Stomach smooth muscle (tissue), 2 donors: ENCODE measurements at regions not wholly inside any gene's neighbourhood (a gene's known extent, or its start where the extent isn't known, plus 50 kb on each side); places are given as distances from the start of the nearest gene placed in this dataset.

Experiments
- H3K27ac ChIP-seq: one replicate; pipeline ENCODE4 v1.7.0; 2013; ENCODE audit warnings: mild to moderate bottlenecking, low read length, inconsistent platforms
- H3K27me3 ChIP-seq, 2 donors: one replicate each; pipeline ENCODE4 v1.7.0; 2013; ENCODE audit warnings: low read length in 2 of 2; ENCODE audit not compliant: insufficient read depth in 2 of 2, control insufficient read depth in 1 of 2
- H3K36me3 ChIP-seq, 2 donors: one replicate each; pipeline ENCODE4 v1.7.0; 2013; ENCODE audit warnings: low read length in 2 of 2; ENCODE audit not compliant: control insufficient read depth in 2 of 2, insufficient read depth in 2 of 2
- H3K4me1 ChIP-seq: one replicate; pipeline ENCODE4 v1.7.0; 2013; ENCODE audit warnings: low read length; ENCODE audit not compliant: control insufficient read depth, insufficient read depth
- H3K4me3 ChIP-seq, 2 donors: one replicate each; pipeline ENCODE4 v1.7.0; 2013; ENCODE audit warnings: low read length in 2 of 2
- H3K9ac ChIP-seq, 2 donors: one replicate each; pipeline ENCODE4 v1.7.0; 2013; ENCODE audit warnings: low read length in 2 of 2, mild to moderate bottlenecking in 1 of 2
- H3K9me3 ChIP-seq, 2 donors: one replicate each; pipeline ENCODE4 v1.7.0; 2013; ENCODE audit warnings: low read length in 2 of 2; ENCODE audit not compliant: control insufficient read depth in 2 of 2
- donor health status: healthy.
- donor health status: Pancreatic carcinoma.

- no peak overlapping the region for H3K4me3 ChIP-seq
These were observed 259.9 kb downstream of the ALDH8A1 start for GRCh38 chr6:134690048-134690447.

DNA sequence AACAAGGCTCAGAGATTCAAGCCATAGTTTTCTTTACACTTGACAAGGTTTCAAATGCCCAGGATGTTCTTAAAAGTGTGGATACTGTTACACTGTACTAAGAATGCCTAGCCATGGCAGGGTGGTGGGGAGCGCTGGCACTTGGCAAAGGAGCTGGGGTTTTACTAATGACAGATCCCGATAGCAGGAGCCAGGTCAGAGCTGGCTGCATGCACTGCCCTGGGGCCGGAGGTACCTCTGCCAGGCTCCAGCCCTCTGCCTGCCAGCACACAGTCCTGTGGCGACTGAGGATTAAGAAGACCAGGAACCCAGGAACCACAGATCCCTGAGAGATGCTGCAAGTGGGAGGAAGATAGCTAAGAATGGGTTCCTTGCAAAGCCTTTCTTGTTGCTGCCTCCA lies 260.3 kb downstream of the ALDH8A1 start:
- H3K27ac ChIP-seq, result no peak overlapping the region
- H3K9ac ChIP-seq, result no peak overlapping the region
- H3K4me1 ChIP-seq, result no peaks in the 10 kb centered on the region
- no peaks in the 10 kb centered on the region for H3K9me3 ChIP-seq
- H3K36me3 ChIP-seq, result no peaks in the 10 kb centered on the region
- H3K27me3 ChIP-seq, result no peaks in the 10 kb centered on the region
- H3K4me3 ChIP-seq, result no peak overlapping the region

More at GRCh38 chr6:134690048-134690447, 259.9 kb downstream of the ALDH8A1 start:
- Histone ChIP-seq H3K9me3 (no peaks in the 10 kb centered on the region), H3K9ac (no peak overlapping the region), H3K27me3 (no peaks in the 10 kb centered on the region), H3K36me3 (no peaks in the 10 kb centered on the region), H3K4me1 (no peaks in the 10 kb centered on the region), H3K27ac (no peak overlapping the region)

- Histone ChIP-seq H3K9ac (no peak overlapping the region), H3K36me3 (no peaks in the 10 kb centered on the region), H3K4me3 (no peak overlapping the region), H3K9me3 (no peaks in the 10 kb centered on the region), H3K27ac (no peak overlapping the region), H3K27me3 (no peaks in the 10 kb centered on the region), H3K4me1 (no peaks in the 10 kb centered on the region)
These were observed 260.7 kb downstream of the ALDH8A1 start for GRCh38 chr6:134689177-134689576.

- Histone ChIP-seq H3K9me3 (no peaks in the 10 kb centered on the region), H3K27me3 (no peaks in the 10 kb centered on the region), H3K4me3 (no peak overlapping the region), H3K27ac (no peak overlapping the region), H3K9ac (no peak overlapping the region), H3K4me1 (no peaks in the 10 kb centered on the region), H3K36me3 (no peaks in the 10 kb centered on the region)
These were observed 263.8 kb downstream of the ALDH8A1 start for GRCh38 chr6:134686071-134686470.

DNA sequence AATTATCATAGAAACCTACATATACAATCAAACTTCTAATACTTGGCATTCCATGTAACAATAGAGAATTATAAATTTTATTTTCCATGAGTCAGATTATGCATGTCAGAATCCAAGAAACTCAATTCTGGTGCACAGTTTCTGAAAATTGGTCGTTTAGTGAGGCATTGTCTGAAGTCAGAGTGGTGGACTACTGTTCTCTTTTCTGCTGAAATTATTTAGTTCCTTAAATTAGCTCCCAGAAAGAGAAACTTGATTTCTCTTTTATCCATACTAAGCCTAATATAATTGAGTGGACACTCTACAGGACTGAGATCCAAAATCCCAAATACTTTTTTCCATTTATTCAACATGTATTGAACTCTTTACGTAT lies 265.5 kb downstream of the ALDH8A1 start:
- Histone ChIP-seq H3K27me3 (no peaks in the 10 kb centered on the region), H3K36me3 (no peaks in the 10 kb centered on the region), H3K27ac (no peak overlapping the region), H3K4me3 (no peak overlapping the region), H3K9me3 (no peaks in the 10 kb centered on the region), H3K9ac (no peak overlapping the region), H3K4me1 (no peaks in the 10 kb centered on the region)

DNA sequence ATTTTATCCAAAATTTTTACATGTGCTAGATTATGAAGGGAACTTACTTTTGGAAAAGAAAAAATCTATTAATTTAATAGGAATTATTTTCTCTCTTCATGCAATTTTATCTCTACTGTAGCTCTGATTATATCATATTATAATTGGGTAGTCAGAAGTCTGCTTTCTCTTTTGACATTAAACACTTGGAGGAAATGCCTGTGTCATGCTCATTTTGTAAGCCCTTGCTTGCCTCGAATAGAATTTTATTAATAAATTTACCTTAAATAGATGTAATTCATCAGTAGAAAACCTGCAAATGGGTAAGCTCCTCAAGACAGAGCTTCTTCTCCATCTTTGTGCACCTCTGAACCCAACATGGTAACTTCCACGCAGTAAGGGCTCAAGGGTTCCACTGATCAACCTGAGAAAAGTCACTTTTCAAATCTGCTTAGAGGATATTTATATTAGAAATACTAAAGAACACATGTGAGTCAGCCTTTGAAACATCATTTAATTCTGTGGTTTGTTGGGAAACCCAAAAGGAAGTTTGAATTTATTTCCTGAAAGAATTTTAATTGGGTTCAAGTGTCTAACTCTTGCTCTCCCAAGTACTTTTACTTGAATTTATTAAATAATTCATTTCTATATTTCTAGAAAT lies 266.0 kb downstream of the ALDH8A1 start:
- H3K36me3 ChIP-seq, result no peaks in the 10 kb centered on the region
- H3K9ac ChIP-seq, result no peak overlapping the region
- H3K9me3 ChIP-seq, result no peaks in the 10 kb centered on the region
- H3K27ac ChIP-seq, result no peak overlapping the region
- no peaks in the 10 kb centered on the region for H3K4me1 ChIP-seq
- no peaks in the 10 kb centered on the region for H3K27me3 ChIP-seq
- no peak overlapping the region for H3K4me3 ChIP-seq

DNA sequence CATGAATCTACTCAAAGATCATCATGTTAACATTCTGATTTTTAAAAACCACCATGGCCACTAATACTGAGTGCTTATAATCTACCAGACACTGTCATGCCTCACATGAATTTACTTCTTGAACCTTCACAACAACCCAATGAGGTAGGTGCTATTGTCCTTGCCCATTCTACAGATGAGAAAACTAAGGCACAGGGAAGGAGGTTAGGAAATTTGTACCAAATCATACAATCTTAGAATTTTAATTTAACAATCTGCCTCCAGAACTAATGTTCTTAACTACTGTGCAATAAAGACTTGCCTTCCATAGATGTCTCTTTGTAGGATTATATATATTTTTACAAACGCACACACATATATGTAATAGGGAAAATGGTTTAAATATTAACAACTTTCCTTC lies 269.5 kb downstream of the ALDH8A1 start:
- Histone ChIP-seq H3K36me3 (no peaks in the 10 kb centered on the region), H3K27me3 (no peaks in the 10 kb centered on the region), H3K9ac (no peak overlapping the region), H3K9me3 (no peaks in the 10 kb centered on the region), H3K4me3 (no peak overlapping the region), H3K27ac (no peak overlapping the region), H3K4me1 (no peaks in the 10 kb centered on the region)

GRCh38 chr6:134680021-134680420 lies 269.9 kb downstream of the ALDH8A1 start:
- H3K27ac ChIP-seq, result no peak overlapping the region
- no peak overlapping the region for H3K4me3 ChIP-seq
- no peaks in the 10 kb centered on the region for H3K9me3 ChIP-seq
- H3K36me3 ChIP-seq, result no peaks in the 10 kb centered on the region
- H3K27me3 ChIP-seq, result no peaks in the 10 kb centered on the region
- H3K4me1 ChIP-seq, result no peaks in the 10 kb centered on the region
- no peak overlapping the region for H3K9ac ChIP-seq

GRCh38 chr6:134678436-134678889 lies 271.4 kb downstream of the ALDH8A1 start:
- Histone ChIP-seq H3K9ac (no peak overlapping the region), H3K4me1 (no peaks in the 10 kb centered on the region), H3K27ac (no peak overlapping the region), H3K36me3 (no peaks in the 10 kb centered on the region), H3K27me3 (no peaks in the 10 kb centered on the region), H3K9me3 (no peaks in the 10 kb centered on the region), H3K4me3 (no peak overlapping the region)

GRCh38 chr6:134676307-134677281 lies 273.3 kb downstream of the ALDH8A1 start:
- Histone ChIP-seq H3K36me3 (no peaks in the 10 kb centered on the region), H3K9ac (no peak overlapping the region), H3K27me3 (no peaks in the 10 kb centered on the region), H3K4me3 (no peak overlapping the region), H3K27ac (no peak overlapping the region), H3K9me3 (no peaks in the 10 kb centered on the region), H3K4me1 (no peaks in the 10 kb centered on the region)
